Fibroblast of mammary gland (primary cell): ENCODE measurements at regions not wholly inside any gene's neighbourhood (a gene's known extent, or its start where the extent isn't known, plus 50 kb on each side); places are given as distances from the start of the nearest gene placed in this dataset.
A peak's percentile ranks its signal among the peaks of the same experiment; 100 is the strongest.

Experiments used
- DNase-seq: peaks from one replicate; pipeline ENCODE4 v3.0.0-alpha.2; 2010; ENCODE audit warnings: low read depth
- H3K4me3 ChIP-seq: 2 replicates; pipeline ENCODE4 v1.5.1; 2011; ENCODE audit warnings: low read depth, mild to moderate bottlenecking, low read length, moderate library complexity; ENCODE audit not compliant: control insufficient read depth
- CTCF ChIP-seq: conservative IDR thresholded peaks from 2 replicates; pipeline ENCODE4 v1.5.1; 2011; ENCODE audit warnings: low read depth, low read length, inconsistent platforms; ENCODE audit not compliant: control insufficient read depth, insufficient read depth

DNA sequence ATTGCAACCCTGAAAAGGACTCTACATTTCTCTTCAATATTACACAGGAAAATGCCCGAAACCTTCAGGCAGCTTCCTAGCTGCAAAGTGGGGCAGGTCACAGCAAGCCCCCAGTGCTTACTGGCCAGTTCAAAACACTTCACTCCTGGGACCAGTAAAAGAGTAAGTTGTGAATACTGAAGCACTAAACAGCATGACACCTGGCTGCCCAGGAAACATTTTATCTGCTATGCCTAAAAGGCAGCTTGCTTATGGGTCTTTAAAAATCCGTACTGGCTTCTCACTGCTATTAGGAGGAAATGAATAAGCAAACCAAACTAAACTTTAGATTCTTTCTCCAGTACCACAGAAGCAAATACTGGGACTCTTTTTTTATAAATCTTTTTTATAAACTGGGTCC, 457.9 kb upstream of the ALCAM start:
- no peak for TF ChIP-seq CTCF
- H3K4me3 ChIP-seq = no peak overlapping the region
- no peak for DNase-seq

GRCh38 chr3:104909198-104909597, 457.5 kb upstream of the ALCAM start:
- DNase-seq = peak; percentile 79
- H3K4me3 ChIP-seq = no peak overlapping the region
- TF ChIP-seq CTCF = no peak

GRCh38 chr3:104909721-104910120, 457.0 kb upstream of the ALCAM start:
- peak; percentile 69 for DNase-seq
- no peak overlapping the region for H3K4me3 ChIP-seq
- TF ChIP-seq CTCF = no peak

- no peak for TF ChIP-seq CTCF
- H3K4me3 ChIP-seq = no peak overlapping the region
- DNase-seq = no peak
Measured at GRCh38 chr3:104911376-104911775, 455.3 kb upstream of the ALCAM start.

DNA sequence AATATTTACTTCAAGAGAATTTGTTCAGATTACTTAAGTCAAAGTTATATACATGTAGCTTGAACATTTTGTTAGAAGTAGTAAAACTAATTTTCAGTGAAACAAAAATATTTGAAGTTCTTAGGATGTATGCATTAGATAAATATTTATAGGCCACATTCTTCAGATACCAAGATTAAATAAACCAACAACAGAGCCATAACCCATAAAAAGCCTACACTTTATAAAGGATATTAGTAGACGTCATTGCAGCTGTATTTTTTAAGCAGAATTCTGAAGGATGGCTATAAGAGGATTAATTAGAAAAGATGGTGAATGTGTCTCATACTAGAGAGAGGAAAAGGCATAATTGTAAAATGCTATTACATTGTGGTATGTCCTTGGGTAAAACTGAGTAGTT, 449.7 kb upstream of the ALCAM start:
- no peak overlapping the region for H3K4me3 ChIP-seq
- no peak for TF ChIP-seq CTCF
- DNase-seq = no peak

GRCh38 chr3:104920512-104920911, 446.2 kb upstream of the ALCAM start:
- DNase-seq = no peak
- TF ChIP-seq CTCF = no peak
- no peak overlapping the region for H3K4me3 ChIP-seq

GRCh38 chr3:104933972-104934371, 432.7 kb upstream of the ALCAM start:
- no peak overlapping the region for H3K4me3 ChIP-seq
- peak; percentile 34 for DNase-seq
- TF ChIP-seq CTCF = no peak
